Body of pancreas (tissue), 4 donors: ENCODE measurements at regions not wholly inside any gene's neighbourhood (a gene's known extent, or its start where the extent isn't known, plus 50 kb on each side); places are given as distances from the start of the nearest gene placed in this dataset.
"Not testable (repeated sequence)": the region's sequence is repeated elsewhere in the genome, so short reads cannot be mapped to it uniquely, and the experiment has no call there.

Source experiments
- POLR2A ChIP-seq, 3 donors: fragments of 450-650 bp; IDR thresholded peaks; one replicate each; pipeline ENCODE4 v1.6.1; 2016; ENCODE audit warnings: antibody characterized with exemption in 3 of 3, mild to moderate bottlenecking in 2 of 3
- TF ChIP-seq, protein P1 (sequence below), 7 experiments: fragments of 450-650 bp in 4 of 7; fragments of 200-600 bp in 3 of 7; sonication (generic) in 3 of 7; IDR thresholded peaks; one replicate each; pipeline ENCODE4 v1.5.1; 2016 to 2019; ENCODE audit warnings: antibody characterized with exemption in 7 of 7

GRCh38 chr2:91591066-91591465 is 2899.6 kb downstream of the RPIA start:
- TF ChIP-seq, protein P1, sequence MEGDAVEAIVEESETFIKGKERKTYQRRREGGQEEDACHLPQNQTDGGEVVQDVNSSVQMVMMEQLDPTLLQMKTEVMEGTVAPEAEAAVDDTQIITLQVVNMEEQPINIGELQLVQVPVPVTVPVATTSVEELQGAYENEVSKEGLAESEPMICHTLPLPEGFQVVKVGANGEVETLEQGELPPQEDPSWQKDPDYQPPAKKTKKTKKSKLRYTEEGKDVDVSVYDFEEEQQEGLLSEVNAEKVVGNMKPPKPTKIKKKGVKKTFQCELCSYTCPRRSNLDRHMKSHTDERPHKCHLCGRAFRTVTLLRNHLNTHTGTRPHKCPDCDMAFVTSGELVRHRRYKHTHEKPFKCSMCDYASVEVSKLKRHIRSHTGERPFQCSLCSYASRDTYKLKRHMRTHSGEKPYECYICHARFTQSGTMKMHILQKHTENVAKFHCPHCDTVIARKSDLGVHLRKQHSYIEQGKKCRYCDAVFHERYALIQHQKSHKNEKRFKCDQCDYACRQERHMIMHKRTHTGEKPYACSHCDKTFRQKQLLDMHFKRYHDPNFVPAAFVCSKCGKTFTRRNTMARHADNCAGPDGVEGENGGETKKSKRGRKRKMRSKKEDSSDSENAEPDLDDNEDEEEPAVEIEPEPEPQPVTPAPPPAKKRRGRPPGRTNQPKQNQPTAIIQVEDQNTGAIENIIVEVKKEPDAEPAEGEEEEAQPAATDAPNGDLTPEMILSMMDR (IDR thresholded peaks at IDR 0.05) = not testable (repeated sequence)
- not testable (repeated sequence) for TF ChIP-seq POLR2A (IDR thresholded peaks at IDR 0.05)
